ENCODE measurements at regions not wholly inside any gene's neighbourhood (a gene's known extent, or its start where the extent isn't known, plus 50 kb on each side); places are given as distances from the start of the nearest gene placed in this dataset.

DNA sequence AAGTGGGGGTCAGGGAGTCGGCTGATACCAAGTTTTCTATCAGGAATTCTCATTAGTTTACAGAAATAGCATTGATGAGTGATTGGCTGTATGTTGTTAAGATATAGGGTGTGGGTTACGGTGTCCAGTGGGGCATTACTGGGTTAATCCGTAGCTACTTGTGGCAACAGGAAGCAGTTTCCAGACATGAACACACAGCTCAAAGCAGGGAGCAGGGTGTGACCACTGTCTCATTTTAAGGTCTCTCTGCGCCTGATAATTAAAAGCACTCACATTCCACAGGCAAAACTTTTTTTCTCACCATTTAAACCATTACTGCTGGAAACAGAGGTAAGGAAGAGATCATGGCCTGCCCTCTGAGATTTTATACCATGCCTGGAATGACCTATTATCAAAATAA, 114.9 kb downstream of the SIK1 start:
- TF ChIP-seq, protein P1, sequence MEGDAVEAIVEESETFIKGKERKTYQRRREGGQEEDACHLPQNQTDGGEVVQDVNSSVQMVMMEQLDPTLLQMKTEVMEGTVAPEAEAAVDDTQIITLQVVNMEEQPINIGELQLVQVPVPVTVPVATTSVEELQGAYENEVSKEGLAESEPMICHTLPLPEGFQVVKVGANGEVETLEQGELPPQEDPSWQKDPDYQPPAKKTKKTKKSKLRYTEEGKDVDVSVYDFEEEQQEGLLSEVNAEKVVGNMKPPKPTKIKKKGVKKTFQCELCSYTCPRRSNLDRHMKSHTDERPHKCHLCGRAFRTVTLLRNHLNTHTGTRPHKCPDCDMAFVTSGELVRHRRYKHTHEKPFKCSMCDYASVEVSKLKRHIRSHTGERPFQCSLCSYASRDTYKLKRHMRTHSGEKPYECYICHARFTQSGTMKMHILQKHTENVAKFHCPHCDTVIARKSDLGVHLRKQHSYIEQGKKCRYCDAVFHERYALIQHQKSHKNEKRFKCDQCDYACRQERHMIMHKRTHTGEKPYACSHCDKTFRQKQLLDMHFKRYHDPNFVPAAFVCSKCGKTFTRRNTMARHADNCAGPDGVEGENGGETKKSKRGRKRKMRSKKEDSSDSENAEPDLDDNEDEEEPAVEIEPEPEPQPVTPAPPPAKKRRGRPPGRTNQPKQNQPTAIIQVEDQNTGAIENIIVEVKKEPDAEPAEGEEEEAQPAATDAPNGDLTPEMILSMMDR (IDR thresholded peaks at IDR 0.05), result no peak
- TF ChIP-seq EZH2phosphoT487 (IDR thresholded peaks at IDR 0.05), result no peak
